Uterus (tissue), 2 donors: ENCODE measurements at regions not wholly inside any gene's neighbourhood (a gene's known extent, or its start where the extent isn't known, plus 50 kb on each side); places are given as distances from the start of the nearest gene placed in this dataset.

Experiments used
- POLR2A ChIP-seq, 2 donors: fragments of 450-650 bp; IDR thresholded peaks; one replicate each; pipeline ENCODE4 v1.6.1; 2016; ENCODE audit warnings: antibody characterized with exemption in 2 of 2, mild to moderate bottlenecking in 1 of 2, moderate library complexity in 1 of 2
- TF ChIP-seq, protein P1 (sequence below), 4 experiments: fragments of 200-600 bp in 2 of 4; fragments of 450-650 bp in 2 of 4; sonication (generic) in 2 of 4; IDR thresholded peaks; one replicate each; pipeline ENCODE4 v1.5.1; 2016 to 2019; ENCODE audit warnings: antibody characterized with exemption in 4 of 4, mild to moderate bottlenecking in 2 of 4, moderate library complexity in 1 of 4

DNA sequence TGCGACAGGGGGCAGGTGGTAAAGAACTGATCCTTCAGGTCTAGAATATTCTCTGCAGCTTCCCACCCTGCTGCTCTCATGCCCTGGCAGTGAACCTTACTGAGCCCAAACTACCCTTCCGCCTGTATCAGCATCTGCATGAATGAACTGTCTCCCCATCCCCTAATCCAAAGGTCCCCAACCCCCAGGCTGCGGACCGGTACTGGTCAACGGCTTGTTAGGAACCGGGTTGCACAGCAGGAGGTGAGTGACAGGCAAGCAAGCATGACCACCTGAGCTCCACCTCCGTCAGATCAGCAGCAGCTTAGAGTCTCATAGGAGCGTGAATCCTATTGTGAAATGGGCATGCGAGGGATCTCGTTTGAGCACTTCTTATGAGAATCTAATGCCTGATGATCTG, 58.2 kb upstream of the LMO1 start:
- TF ChIP-seq, protein P1, sequence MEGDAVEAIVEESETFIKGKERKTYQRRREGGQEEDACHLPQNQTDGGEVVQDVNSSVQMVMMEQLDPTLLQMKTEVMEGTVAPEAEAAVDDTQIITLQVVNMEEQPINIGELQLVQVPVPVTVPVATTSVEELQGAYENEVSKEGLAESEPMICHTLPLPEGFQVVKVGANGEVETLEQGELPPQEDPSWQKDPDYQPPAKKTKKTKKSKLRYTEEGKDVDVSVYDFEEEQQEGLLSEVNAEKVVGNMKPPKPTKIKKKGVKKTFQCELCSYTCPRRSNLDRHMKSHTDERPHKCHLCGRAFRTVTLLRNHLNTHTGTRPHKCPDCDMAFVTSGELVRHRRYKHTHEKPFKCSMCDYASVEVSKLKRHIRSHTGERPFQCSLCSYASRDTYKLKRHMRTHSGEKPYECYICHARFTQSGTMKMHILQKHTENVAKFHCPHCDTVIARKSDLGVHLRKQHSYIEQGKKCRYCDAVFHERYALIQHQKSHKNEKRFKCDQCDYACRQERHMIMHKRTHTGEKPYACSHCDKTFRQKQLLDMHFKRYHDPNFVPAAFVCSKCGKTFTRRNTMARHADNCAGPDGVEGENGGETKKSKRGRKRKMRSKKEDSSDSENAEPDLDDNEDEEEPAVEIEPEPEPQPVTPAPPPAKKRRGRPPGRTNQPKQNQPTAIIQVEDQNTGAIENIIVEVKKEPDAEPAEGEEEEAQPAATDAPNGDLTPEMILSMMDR (IDR thresholded peaks at IDR 0.05), result no peak
- no peak for TF ChIP-seq POLR2A (IDR thresholded peaks at IDR 0.05)
